ENCODE measurements at regions not wholly inside any gene's neighbourhood (a gene's known extent, or its start where the extent isn't known, plus 50 kb on each side); places are given as distances from the start of the nearest gene placed in this dataset.

DNA sequence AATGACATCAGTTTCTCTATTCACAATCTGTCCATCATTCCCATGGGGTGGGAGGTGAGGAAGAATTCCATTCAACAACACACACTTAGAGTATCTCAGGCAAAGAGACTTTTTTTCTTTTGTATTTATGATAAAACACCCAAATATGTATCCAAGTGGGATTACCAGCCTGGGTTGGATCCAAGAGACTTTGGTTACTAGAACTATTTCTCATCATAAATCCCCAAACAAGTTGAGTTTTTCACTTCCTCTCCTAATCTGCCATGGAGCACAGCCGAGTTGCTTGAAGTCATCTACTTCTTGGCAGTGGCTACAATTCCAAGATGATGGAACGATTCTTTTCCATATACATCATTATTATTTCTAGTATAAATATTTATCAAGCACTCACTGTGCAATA, 209.2 kb upstream of the HMGA2 start:
- TF ChIP-seq CTCF (conservative IDR thresholded peaks at IDR 0.05) (no peak), ZFX (IDR thresholded peaks at IDR 0.05) (no peak)

All from C4-2B (cell line).